Chondrocyte (in vitro differentiated cells): ENCODE measurements at regions not wholly inside any gene's neighbourhood (a gene's known extent, or its start where the extent isn't known, plus 50 kb on each side); places are given as distances from the start of the nearest gene placed in this dataset.

Source experiments
- DNase-seq: peaks from one replicate; pipeline ENCODE4 v3.0.0; 2021; ENCODE audit warnings: mixed read lengths, low spot score
- H3K27ac Mint-ChIP-seq: one replicate; pipeline ENCODE4 v1.8.0; 2021; ENCODE audit warnings: mild to moderate bottlenecking, moderate library complexity, mixed read lengths; ENCODE audit not compliant: unreplicated experiment
- H3K27me3 Mint-ChIP-seq: 2 replicates; pipeline ENCODE4 v1.8.0; 2021; ENCODE audit warnings: low read depth, mixed read lengths
- H3K36me3 Mint-ChIP-seq: 2 replicates; pipeline ENCODE4 v1.8.0; 2021; ENCODE audit warnings: low read depth, mixed read lengths
- H3K4me1 Mint-ChIP-seq: 2 replicates; pipeline ENCODE4 v1.8.0; 2021; ENCODE audit warnings: low read depth, mild to moderate bottlenecking, mixed read lengths
- H3K4me3 Mint-ChIP-seq: one replicate; pipeline ENCODE4 v1.8.0; 2021; ENCODE audit warnings: mild to moderate bottlenecking, moderate library complexity, mixed read lengths; ENCODE audit not compliant: unreplicated experiment
- H3K9me3 Mint-ChIP-seq: 2 replicates; pipeline ENCODE4 v1.8.0; 2021; ENCODE audit warnings: low read depth, mixed read lengths
- TF ChIP-seq, protein P1 (sequence below): fragments of 200-600 bp; sonication (generic); IDR thresholded peaks from 2 replicates; pipeline ENCODE4 v1.5.0; 2021; ENCODE audit warnings: antibody characterized with exemption, mild to moderate bottlenecking, moderate library complexity

DNA sequence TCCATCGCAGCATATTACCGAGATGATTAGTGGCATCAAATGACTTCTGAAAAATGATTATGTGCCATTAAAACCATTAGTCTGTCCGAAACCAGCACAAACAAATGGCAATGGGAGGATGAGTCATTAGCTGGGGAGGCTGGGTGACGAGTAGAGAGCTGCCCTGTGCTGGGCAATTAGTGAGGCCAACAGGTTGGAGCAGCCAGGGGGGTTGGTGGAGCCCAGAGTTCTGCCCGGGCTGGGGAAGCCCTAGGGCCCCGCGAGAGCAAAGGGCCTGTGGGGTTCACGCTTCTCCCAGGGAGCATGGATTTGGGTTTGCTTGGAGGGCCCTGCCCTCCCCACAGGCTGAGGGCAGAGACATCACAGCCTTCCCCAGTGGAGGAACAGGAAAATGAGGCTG, 152.1 kb upstream of the RPL38 start:
- no peaks in the 10 kb centered on the region for H3K9me3 Mint-ChIP-seq
- no peak overlapping the region for H3K27ac Mint-ChIP-seq
- H3K36me3 Mint-ChIP-seq, result no peaks in the 10 kb centered on the region
- peaks cover under 1% of the 10 kb centered on the region for H3K4me1 Mint-ChIP-seq
- DNase-seq, result no peak
- no peak overlapping the region for H3K4me3 Mint-ChIP-seq
- TF ChIP-seq, protein P1, sequence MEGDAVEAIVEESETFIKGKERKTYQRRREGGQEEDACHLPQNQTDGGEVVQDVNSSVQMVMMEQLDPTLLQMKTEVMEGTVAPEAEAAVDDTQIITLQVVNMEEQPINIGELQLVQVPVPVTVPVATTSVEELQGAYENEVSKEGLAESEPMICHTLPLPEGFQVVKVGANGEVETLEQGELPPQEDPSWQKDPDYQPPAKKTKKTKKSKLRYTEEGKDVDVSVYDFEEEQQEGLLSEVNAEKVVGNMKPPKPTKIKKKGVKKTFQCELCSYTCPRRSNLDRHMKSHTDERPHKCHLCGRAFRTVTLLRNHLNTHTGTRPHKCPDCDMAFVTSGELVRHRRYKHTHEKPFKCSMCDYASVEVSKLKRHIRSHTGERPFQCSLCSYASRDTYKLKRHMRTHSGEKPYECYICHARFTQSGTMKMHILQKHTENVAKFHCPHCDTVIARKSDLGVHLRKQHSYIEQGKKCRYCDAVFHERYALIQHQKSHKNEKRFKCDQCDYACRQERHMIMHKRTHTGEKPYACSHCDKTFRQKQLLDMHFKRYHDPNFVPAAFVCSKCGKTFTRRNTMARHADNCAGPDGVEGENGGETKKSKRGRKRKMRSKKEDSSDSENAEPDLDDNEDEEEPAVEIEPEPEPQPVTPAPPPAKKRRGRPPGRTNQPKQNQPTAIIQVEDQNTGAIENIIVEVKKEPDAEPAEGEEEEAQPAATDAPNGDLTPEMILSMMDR, result no peak
- H3K27me3 Mint-ChIP-seq, result peaks cover 60% of the 10 kb centered on the region

DNA sequence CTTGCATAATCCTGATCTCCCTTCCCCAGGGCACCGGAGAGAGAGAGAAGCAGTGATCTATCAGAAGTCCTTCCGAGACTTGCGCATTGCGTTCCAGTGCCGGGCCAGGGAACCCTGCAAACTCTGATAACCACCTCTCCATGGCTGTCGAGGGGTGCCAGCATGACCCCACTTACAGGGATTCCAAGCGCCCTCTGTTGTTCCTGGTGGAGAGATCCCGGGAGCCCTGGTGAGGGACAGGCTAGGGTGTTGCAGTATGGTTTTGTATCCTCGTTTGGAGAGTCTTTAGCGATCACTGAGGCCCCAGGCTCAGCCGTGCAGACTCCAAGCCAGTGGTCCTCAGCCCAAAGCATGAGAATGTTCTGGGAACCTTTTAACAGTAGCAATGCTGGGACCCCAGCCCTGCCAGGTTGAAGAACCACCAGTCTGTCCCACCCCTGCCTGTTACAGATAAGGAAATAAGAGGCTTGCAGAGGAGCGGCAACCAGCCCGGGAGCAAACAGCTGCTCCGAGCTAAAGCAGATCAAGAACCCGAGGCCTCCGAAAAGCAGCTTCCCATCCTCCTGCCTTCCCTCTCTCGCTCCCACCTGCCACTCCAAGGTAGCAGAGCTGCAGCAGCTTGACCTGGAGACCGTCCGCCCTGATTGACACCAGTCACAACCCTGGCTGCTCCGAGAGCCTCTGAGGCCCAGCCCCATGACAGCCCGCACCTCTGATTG, 150.3 kb upstream of the RPL38 start:
- Mint-ChIP-seq H3K36me3 (no peaks in the 10 kb centered on the region), H3K27me3 (peaks cover 70% of the 10 kb centered on the region), H3K27ac (no peak overlapping the region), H3K4me3 (no peak overlapping the region), H3K4me1 (no peaks in the 10 kb centered on the region), H3K9me3 (peaks cover 8% of the 10 kb centered on the region)
- TF ChIP-seq, protein P1, result no peak
- no peak for DNase-seq

DNA sequence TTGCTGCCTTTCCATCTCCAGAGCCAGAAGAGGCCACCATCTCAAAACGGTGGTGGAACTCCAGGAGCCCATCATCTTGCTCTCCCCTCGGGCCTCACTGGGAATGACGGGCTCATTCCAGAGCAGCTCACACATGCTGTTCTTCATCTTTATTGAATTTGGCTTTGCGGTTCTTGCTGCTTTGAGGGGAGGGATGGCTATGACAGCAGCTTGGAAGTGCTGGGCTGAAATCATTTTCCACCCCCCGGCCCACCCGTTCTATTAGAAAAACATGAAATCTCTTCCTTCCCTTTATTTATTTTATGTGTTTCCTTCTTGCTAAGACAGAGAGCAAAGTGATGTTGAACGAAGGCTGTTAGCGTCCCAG, 149.8 kb upstream of the RPL38 start:
- H3K36me3 Mint-ChIP-seq, result no peaks in the 10 kb centered on the region
- H3K27me3 Mint-ChIP-seq, result peaks cover 69% of the 10 kb centered on the region
- no peak overlapping the region for H3K4me3 Mint-ChIP-seq
- H3K9me3 Mint-ChIP-seq, result peaks cover 8% of the 10 kb centered on the region
- TF ChIP-seq, protein P1, result no peak
- no peaks in the 10 kb centered on the region for H3K4me1 Mint-ChIP-seq
- no peak for DNase-seq
- H3K27ac Mint-ChIP-seq, result no peak overlapping the region

DNA sequence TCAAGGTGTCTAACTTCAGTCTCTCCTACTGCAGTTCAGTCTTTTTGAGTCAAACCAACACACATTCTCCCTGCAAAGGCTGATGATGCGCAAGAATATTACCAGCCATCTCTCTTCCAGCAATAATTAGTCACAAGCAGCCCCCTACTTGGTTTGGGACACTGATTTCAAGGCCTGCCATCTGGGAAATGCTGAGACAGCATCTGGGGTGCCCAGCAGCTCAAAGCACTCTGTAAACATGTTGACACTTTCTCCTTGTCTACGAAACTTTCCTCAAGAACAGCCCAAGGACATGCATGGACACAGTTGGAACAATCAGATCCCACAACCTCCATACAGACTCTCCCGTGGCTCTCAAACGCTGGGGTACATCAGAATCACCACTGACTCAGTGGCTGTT, 149.2 kb upstream of the RPL38 start:
- no peak overlapping the region for H3K4me3 Mint-ChIP-seq
- H3K27me3 Mint-ChIP-seq, result peaks cover 74% of the 10 kb centered on the region
- peaks cover 8% of the 10 kb centered on the region for H3K9me3 Mint-ChIP-seq
- TF ChIP-seq, protein P1, result no peak
- H3K27ac Mint-ChIP-seq, result no peak overlapping the region
- no peaks in the 10 kb centered on the region for H3K36me3 Mint-ChIP-seq
- no peaks in the 10 kb centered on the region for H3K4me1 Mint-ChIP-seq
- DNase-seq, result no peak

DNA sequence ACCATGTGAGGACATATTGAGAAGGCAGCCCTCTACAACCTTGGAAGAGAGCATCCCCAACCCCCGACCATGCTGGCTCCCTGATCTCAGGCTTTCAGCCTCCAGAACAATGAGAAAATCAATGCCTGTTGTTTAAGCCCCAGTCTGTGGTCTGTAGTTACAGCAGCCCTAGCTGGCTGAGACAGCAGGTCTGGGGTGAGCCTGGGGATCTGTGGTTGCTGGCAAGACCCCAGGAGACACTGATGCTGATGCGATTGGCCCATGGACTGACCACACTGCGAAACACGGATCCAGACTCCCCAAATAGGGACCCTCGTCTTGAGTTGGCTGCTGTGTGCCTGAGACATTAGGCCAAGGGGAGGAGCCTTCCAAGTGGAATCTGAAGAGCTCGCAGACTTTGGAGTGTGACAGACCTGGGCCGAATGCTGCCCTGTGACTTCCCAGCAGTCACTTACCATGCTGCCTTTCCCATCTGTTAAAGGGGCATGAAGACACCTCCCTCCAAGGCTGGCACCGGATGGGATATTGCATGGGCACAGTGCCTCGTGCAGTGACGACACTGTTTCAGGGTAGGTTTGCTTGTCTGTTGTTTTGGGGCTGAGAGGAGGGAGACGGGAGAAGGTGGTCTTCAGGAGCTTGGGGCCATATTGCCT, 147.8 kb upstream of the RPL38 start:
- no peak overlapping the region for H3K4me3 Mint-ChIP-seq
- no peak for DNase-seq
- TF ChIP-seq, protein P1, result no peak
- H3K36me3 Mint-ChIP-seq, result no peaks in the 10 kb centered on the region
- no peak overlapping the region for H3K27ac Mint-ChIP-seq
- H3K9me3 Mint-ChIP-seq, result peaks cover 8% of the 10 kb centered on the region
- H3K4me1 Mint-ChIP-seq, result no peaks in the 10 kb centered on the region
- peaks cover 73% of the 10 kb centered on the region for H3K27me3 Mint-ChIP-seq
